GM19397 (cell line): ENCODE measurements at regions not wholly inside any gene's neighbourhood (a gene's known extent, or its start where the extent isn't known, plus 50 kb on each side); places are given as distances from the start of the nearest gene placed in this dataset.
A peak's percentile ranks its signal among the peaks of the same experiment; 100 is the strongest.

Experiments used
- ATAC-seq: cut with Tn5 transposase; IDR thresholded peaks from one replicate; pipeline ENCODE4 v1.9.1; 2021; ENCODE audit warnings: mild to moderate bottlenecking, moderate library complexity; ENCODE audit not compliant: unreplicated experiment

- ATAC-seq: no peak
Observed at GRCh38 chr1:50300297-50300696, 122.9 kb downstream of the DMRTA2 start.

- no peak for ATAC-seq
Observed at GRCh38 chr1:50295566-50295965, 127.7 kb downstream of the DMRTA2 start.

GRCh38 chr1:50292276-50292675, 131.0 kb downstream of the DMRTA2 start:
- ATAC-seq: no peak

- ATAC-seq: no peak
Observed at GRCh38 chr1:50289495-50289894, 133.7 kb downstream of the DMRTA2 start.

GRCh38 chr1:50285994-50286393, 137.2 kb downstream of the DMRTA2 start:
- ATAC-seq: no peak

- no peak for ATAC-seq
Observed at GRCh38 chr1:50279622-50280330, 143.5 kb downstream of the DMRTA2 start.

GRCh38 chr1:50278961-50279360, 144.3 kb downstream of the DMRTA2 start:
- ATAC-seq: no peak

- no peak for ATAC-seq
Observed at GRCh38 chr1:50278410-50278809, 144.8 kb downstream of the DMRTA2 start.

GRCh38 chr1:50275566-50275965, 147.7 kb downstream of the DMRTA2 start:
- ATAC-seq: no peak

- ATAC-seq: no peak
Observed at GRCh38 chr1:50272912-50273311, 150.3 kb downstream of the DMRTA2 start.

GRCh38 chr1:50271968-50272578, 151.2 kb downstream of the DMRTA2 start:
- peak; percentile 76 for ATAC-seq

GRCh38 chr1:50271337-50271736, 151.9 kb downstream of the DMRTA2 start:
- no peak for ATAC-seq

- no peak for ATAC-seq
Observed at GRCh38 chr1:50270926-50271325, 152.3 kb downstream of the DMRTA2 start.

- ATAC-seq: no peak
Observed at GRCh38 chr1:50268049-50268448, 155.2 kb downstream of the DMRTA2 start.

- no peak for ATAC-seq
Observed at GRCh38 chr1:50266509-50266908, 156.7 kb downstream of the DMRTA2 start.

- ATAC-seq: no peak
Observed at GRCh38 chr1:50265790-50266314, 157.1 kb downstream of the ELAVL4 start.

GRCh38 chr1:50264590-50264989, 155.9 kb downstream of the ELAVL4 start:
- no peak for ATAC-seq

- no peak for ATAC-seq
Observed at GRCh38 chr1:50262436-50262835, 153.7 kb downstream of the ELAVL4 start.

GRCh38 chr1:50261951-50262350, 153.2 kb downstream of the ELAVL4 start:
- ATAC-seq: no peak

GRCh38 chr1:50257940-50258685, 149.4 kb downstream of the ELAVL4 start:
- no peak for ATAC-seq

GRCh38 chr1:50257029-50257428, 148.3 kb downstream of the ELAVL4 start:
- no peak for ATAC-seq
